Trophoblast cell (in vitro differentiated cells and primary cell): ENCODE measurements at regions not wholly inside any gene's neighbourhood (a gene's known extent, or its start where the extent isn't known, plus 50 kb on each side); places are given as distances from the start of the nearest gene placed in this dataset.

Source experiments
- DNase-seq, 2 donors: peaks; one replicate each; pipeline ENCODE4 v3.0.0-alpha.2; 2016
- H2AFZ ChIP-seq: 2 replicates; pipeline ENCODE4 v1.6.1; 2013; ENCODE audit warnings: low read length, moderate library complexity, mild to moderate bottlenecking; ENCODE audit not compliant: insufficient read depth, poor library complexity
- H2AK5ac ChIP-seq: 2 replicates; pipeline ENCODE4 v1.6.1; 2013; ENCODE audit warnings: mild to moderate bottlenecking, low read length
- H2BK120ac ChIP-seq: 2 replicates; pipeline ENCODE4 v1.6.1; 2013; ENCODE audit warnings: low read length, mild to moderate bottlenecking, moderate library complexity; ENCODE audit not compliant: insufficient read depth, poor library complexity
- H2BK12ac ChIP-seq: 2 replicates; pipeline ENCODE4 v1.6.1; 2013; ENCODE audit warnings: mild to moderate bottlenecking, low read length, moderate library complexity
- H2BK5ac ChIP-seq: 2 replicates; pipeline ENCODE4 v1.6.1; 2013; ENCODE audit warnings: low read length, low read depth, moderate library complexity, mild to moderate bottlenecking; ENCODE audit not compliant: poor library complexity
- H3K14ac ChIP-seq: 2 replicates; pipeline ENCODE4 v1.6.1; 2013; ENCODE audit warnings: mild to moderate bottlenecking, low read length
- H3K18ac ChIP-seq: 2 replicates; pipeline ENCODE4 v1.6.1; 2013; ENCODE audit warnings: mild to moderate bottlenecking, low read length
- H3K23ac ChIP-seq: 2 replicates; pipeline ENCODE4 v1.6.1; 2013; ENCODE audit warnings: low read length
- H3K27ac ChIP-seq: 2 replicates; pipeline ENCODE4 v1.5.1; 2013; ENCODE audit warnings: low read depth, mild to moderate bottlenecking, inconsistent platforms, low read length, moderate library complexity
- H3K27me3 ChIP-seq: 2 replicates; pipeline ENCODE4 v1.6.1; 2013; ENCODE audit warnings: inconsistent platforms, mild to moderate bottlenecking, low read length, moderate library complexity; ENCODE audit not compliant: insufficient read depth
- H3K36me3 ChIP-seq, 2 experiments: 1 replicate in 1 of 2; 2 replicates in 1 of 2; pipeline ENCODE4 v1.6.1; 2013; ENCODE audit warnings: low read length in 2 of 2, mild to moderate bottlenecking in 2 of 2, moderate library complexity in 1 of 2; ENCODE audit not compliant: insufficient read depth in 2 of 2, control insufficient read depth in 1 of 2
- H3K4ac ChIP-seq: 2 replicates; pipeline ENCODE4 v1.6.1; 2013; ENCODE audit warnings: low read depth, mild to moderate bottlenecking, low read length, moderate library complexity
- H3K4me1 ChIP-seq, 2 experiments: 1 replicate in 1 of 2; 2 replicates in 1 of 2; pipeline ENCODE4 v1.6.1; 2013; ENCODE audit warnings: low read length in 2 of 2, mild to moderate bottlenecking in 2 of 2, moderate library complexity in 1 of 2; ENCODE audit not compliant: insufficient read depth in 2 of 2, control insufficient read depth in 1 of 2
- H3K4me2 ChIP-seq: 2 replicates; pipeline ENCODE4 v1.6.1; 2013; ENCODE audit warnings: inconsistent platforms, mild to moderate bottlenecking, low read length, moderate library complexity
- H3K4me3 ChIP-seq: 2 replicates; pipeline ENCODE4 v1.5.1; 2013; ENCODE audit warnings: mild to moderate bottlenecking, low read depth, low read length, inconsistent platforms
- H3K79me1 ChIP-seq: one replicate; pipeline ENCODE4 v1.6.1; 2013; ENCODE audit warnings: low read length
- H3K79me2 ChIP-seq: 2 replicates; pipeline ENCODE4 v1.6.1; 2013; ENCODE audit warnings: low read length, mild to moderate bottlenecking; ENCODE audit not compliant: control insufficient read depth, insufficient read depth, poor library complexity
- H3K9ac ChIP-seq: 2 replicates; pipeline ENCODE4 v1.6.1; 2013; ENCODE audit warnings: mild to moderate bottlenecking, low read length
- H3K9me3 ChIP-seq: 2 replicates; pipeline ENCODE4 v1.6.1; 2013; ENCODE audit warnings: low read depth, mild to moderate bottlenecking, control low read depth, inconsistent platforms, low read length; ENCODE audit not compliant: insufficient read depth
- H4K12ac ChIP-seq: 2 replicates; pipeline ENCODE4 v1.6.1; 2013; ENCODE audit warnings: low read depth, mild to moderate bottlenecking, low read length, moderate library complexity
- H4K8ac ChIP-seq: 2 replicates; pipeline ENCODE4 v1.6.1; 2013; ENCODE audit warnings: low read depth, mild to moderate bottlenecking, low read length, moderate library complexity
- H4K91ac ChIP-seq: one replicate; pipeline ENCODE4 v1.6.1; 2013; ENCODE audit warnings: low read depth, mild to moderate bottlenecking, low read length, moderate library complexity
- WGBS: extraction: QIAGEN DNeasy Blood & Tissue Kit; methylation state at CpG from one replicate; pipeline ENCODE4 v1.1.7; 2013; ENCODE audit warnings: missing lambda C conversion rate; ENCODE audit not compliant: insufficient read length, insufficient coverage; ENCODE audit errors: extremely low coverage; 5-methylcytosine and 5-hydroxymethylcytosine counted together

DNA sequence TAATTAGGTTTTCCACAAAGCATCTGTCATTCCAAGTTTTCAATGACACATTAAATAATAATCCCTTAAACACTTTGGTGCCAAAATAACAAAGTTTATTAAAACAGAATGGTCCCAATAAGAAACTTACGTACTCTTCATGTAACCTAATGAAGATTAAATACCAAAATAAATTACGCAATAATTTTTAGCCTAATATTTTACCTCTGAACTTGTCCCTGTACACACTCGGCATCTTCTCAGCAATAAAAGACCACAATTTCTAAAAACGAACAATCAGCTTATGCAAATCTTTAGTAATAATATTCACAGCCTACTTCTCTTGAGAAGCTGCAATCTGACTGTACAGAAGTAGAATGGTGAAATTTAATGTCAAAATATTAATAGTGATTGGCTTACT, 163.6 kb downstream of the ZDHHC21 start:
- Histone ChIP-seq H3K18ac (no peak overlapping the region), H2AK5ac (no peak overlapping the region), H3K4me2 (no peak overlapping the region), H3K9ac (no peak overlapping the region), H4K12ac (no peak overlapping the region), H4K8ac (no peak overlapping the region), H2BK12ac (no peak overlapping the region), H3K79me2 (no peaks in the 10 kb centered on the region), H2AFZ (no peak overlapping the region), H3K4me3 (no peak overlapping the region), H3K23ac (no peak overlapping the region), H3K36me3 (no peaks in the 10 kb centered on the region), H4K91ac (no peak overlapping the region), H3K27me3 (no peaks in the 10 kb centered on the region), H3K14ac (no peak overlapping the region), H3K9me3 (no peaks in the 10 kb centered on the region), H3K79me1 (peaks cover 8% of the 10 kb centered on the region), H2BK5ac (no peak overlapping the region), H3K4me1 (peaks cover 14 to 19% of the 10 kb centered on the region in 2 experiments), H2BK120ac (no peak overlapping the region), H3K27ac (no peak overlapping the region), H3K4ac (no peak overlapping the region)
- DNase-seq: no peak
- no CpG with 5 or more reads among the region's 4 CpGs for WGBS

DNA sequence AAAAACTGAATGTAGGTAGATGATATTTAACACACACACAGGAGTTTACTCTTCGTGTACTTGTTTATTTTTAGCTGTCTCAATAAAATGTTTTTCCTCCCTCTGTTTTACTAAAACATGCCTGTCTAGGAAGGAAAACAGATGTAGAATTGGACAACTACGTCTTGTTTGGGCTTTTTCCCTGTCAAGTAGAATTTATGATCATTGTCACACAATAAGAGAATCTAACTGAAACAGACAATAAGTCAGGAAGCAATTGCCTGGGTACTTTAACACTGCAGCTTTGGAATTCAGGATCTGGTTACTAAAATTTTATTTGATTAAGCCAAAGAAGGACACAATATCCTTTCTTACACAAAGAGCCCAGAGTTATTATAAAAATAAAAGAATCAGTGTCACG, 164.2 kb downstream of the ZDHHC21 start:
- Histone ChIP-seq H2AK5ac (no peak overlapping the region), H2BK120ac (no peak overlapping the region), H2BK5ac (no peak overlapping the region), H3K27me3 (no peaks in the 10 kb centered on the region), H3K23ac (no peak overlapping the region), H3K18ac (no peak overlapping the region), H2BK12ac (no peak overlapping the region), H3K79me2 (no peaks in the 10 kb centered on the region), H3K4ac (no peak overlapping the region), H3K9me3 (no peaks in the 10 kb centered on the region), H4K8ac (no peak overlapping the region), H4K91ac (no peak overlapping the region), H3K4me3 (no peak overlapping the region), H3K79me1 (peaks cover 5% of the 10 kb centered on the region), H2AFZ (no peak overlapping the region), H3K4me1 (peaks cover 9 to 14% of the 10 kb centered on the region in 2 experiments), H4K12ac (no peak overlapping the region), H3K36me3 (no peaks in the 10 kb centered on the region), H3K9ac (no peak overlapping the region), H3K27ac (no peak overlapping the region), H3K14ac (no peak overlapping the region), H3K4me2 (no peak overlapping the region)
- no peak for DNase-seq
- WGBS: no CpG with 5 or more reads among the region's 3 CpGs

DNA sequence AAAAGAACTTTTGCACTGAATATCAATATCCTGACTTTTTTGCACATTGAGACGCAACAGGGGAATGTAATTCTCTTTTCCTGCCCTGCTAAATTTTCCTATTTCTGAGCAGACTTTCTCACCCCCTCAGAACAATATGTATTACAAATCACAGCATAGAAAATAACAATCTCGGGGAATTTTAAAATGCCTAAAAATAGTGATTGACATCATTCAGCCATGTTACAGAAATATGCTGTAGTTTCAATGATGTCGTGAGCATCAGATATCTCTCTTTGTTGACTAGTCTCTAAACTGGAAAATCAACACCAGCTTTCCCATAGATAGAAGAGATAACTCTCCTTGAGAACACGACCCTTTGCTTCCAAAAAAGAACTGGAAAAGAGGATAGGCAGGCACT, 166.7 kb downstream of the ZDHHC21 start:
- H3K14ac ChIP-seq: no peak overlapping the region
- H3K18ac ChIP-seq: no peak overlapping the region
- no peak overlapping the region for H4K8ac ChIP-seq
- H2BK5ac ChIP-seq: no peak overlapping the region
- peaks cover 2 to 3% of the 10 kb centered on the region in 2 experiments for H3K4me1 ChIP-seq
- no peak overlapping the region for H2AFZ ChIP-seq
- H3K23ac ChIP-seq: no peak overlapping the region
- H3K79me1 ChIP-seq: peaks cover 4% of the 10 kb centered on the region
- WGBS: no CpG with 5 or more reads among the region's 4 CpGs
- H3K9me3 ChIP-seq: no peaks in the 10 kb centered on the region
- H3K9ac ChIP-seq: no peak overlapping the region
- H2AK5ac ChIP-seq: no peak overlapping the region
- no peaks in the 10 kb centered on the region for H3K36me3 ChIP-seq
- no peak overlapping the region for H4K12ac ChIP-seq
- no peaks in the 10 kb centered on the region for H3K79me2 ChIP-seq
- H3K27ac ChIP-seq: no peak overlapping the region
- H2BK12ac ChIP-seq: no peak overlapping the region
- no peak overlapping the region for H3K4me3 ChIP-seq
- no peaks in the 10 kb centered on the region for H3K27me3 ChIP-seq
- no peak overlapping the region for H3K4ac ChIP-seq
- no peak overlapping the region for H3K4me2 ChIP-seq
- no peak overlapping the region for H2BK120ac ChIP-seq
- H4K91ac ChIP-seq: no peak overlapping the region
- DNase-seq: no peak

DNA sequence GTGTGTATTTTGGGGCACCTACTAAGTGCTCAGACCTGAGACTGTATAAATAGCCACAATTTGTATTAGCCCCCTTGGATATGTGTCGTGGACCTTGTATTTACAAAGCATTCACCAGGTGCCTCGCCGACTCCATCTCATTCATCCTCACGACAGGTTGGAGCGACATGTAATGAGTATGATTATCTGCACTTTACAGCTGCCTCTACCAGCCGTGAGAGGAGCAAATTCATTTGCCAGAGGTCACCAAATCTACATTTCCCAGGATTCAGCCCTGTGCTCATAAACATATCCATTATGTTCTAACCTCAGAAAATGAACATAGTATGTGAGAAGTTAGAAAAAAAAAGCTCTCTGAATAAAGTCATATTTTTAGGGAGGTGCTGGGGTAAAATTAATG, 167.4 kb downstream of the ZDHHC21 start:
- Histone ChIP-seq H2AFZ (no peak overlapping the region), H3K4ac (no peak overlapping the region), H4K91ac (no peak overlapping the region), H2AK5ac (no peak overlapping the region), H3K9me3 (no peaks in the 10 kb centered on the region), H2BK120ac (no peak overlapping the region), H3K9ac (no peak overlapping the region), H3K4me3 (no peak overlapping the region), H4K12ac (no peak overlapping the region), H2BK5ac (no peak overlapping the region), H3K79me1 (peaks cover 4% of the 10 kb centered on the region), H2BK12ac (no peak overlapping the region), H3K18ac (no peak overlapping the region), H3K27ac (no peak overlapping the region), H3K79me2 (no peaks in the 10 kb centered on the region), H3K27me3 (no peaks in the 10 kb centered on the region), H3K23ac (no peak overlapping the region), H4K8ac (no peak overlapping the region), H3K36me3 (no peaks in the 10 kb centered on the region), H3K14ac (no peak overlapping the region), H3K4me1 (peaks cover 2 to 3% of the 10 kb centered on the region in 2 experiments), H3K4me2 (no peak overlapping the region)
- WGBS: no CpG with 5 or more reads among the region's 6 CpGs
- no peak for DNase-seq
